ENCODE measurements at regions not wholly inside any gene's neighbourhood (a gene's known extent, or its start where the extent isn't known, plus 50 kb on each side); places are given as distances from the start of the nearest gene placed in this dataset.

DNA sequence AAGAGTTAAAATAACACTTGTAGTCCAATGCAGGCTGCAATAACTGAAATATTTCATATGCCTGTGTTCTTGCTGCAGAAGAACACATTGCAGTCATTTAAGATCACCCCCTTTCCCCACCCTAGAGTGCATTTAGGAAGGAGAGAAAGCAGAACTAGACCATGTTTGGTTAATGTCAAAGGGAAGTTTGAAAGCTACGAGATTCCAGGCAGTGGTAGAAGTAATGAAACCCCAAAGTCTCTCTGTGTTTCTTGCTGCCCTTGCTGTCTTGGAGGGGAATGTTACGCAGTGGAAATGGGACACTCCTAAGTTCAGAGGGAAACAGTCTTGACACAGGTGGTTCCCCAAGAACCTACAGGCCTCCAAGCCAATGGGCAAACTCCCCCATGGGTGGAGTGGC is 242.9 kb downstream of the PTEN start:
- no peak overlapping the region for H3K27ac ChIP-seq
- TF ChIP-seq, protein P1, sequence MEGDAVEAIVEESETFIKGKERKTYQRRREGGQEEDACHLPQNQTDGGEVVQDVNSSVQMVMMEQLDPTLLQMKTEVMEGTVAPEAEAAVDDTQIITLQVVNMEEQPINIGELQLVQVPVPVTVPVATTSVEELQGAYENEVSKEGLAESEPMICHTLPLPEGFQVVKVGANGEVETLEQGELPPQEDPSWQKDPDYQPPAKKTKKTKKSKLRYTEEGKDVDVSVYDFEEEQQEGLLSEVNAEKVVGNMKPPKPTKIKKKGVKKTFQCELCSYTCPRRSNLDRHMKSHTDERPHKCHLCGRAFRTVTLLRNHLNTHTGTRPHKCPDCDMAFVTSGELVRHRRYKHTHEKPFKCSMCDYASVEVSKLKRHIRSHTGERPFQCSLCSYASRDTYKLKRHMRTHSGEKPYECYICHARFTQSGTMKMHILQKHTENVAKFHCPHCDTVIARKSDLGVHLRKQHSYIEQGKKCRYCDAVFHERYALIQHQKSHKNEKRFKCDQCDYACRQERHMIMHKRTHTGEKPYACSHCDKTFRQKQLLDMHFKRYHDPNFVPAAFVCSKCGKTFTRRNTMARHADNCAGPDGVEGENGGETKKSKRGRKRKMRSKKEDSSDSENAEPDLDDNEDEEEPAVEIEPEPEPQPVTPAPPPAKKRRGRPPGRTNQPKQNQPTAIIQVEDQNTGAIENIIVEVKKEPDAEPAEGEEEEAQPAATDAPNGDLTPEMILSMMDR (IDR thresholded peaks at IDR 0.05): no peak
- TF ChIP-seq ZFX (IDR thresholded peaks at IDR 0.05; ENCODE audit: borderline replicate concordance): no peak

DNA sequence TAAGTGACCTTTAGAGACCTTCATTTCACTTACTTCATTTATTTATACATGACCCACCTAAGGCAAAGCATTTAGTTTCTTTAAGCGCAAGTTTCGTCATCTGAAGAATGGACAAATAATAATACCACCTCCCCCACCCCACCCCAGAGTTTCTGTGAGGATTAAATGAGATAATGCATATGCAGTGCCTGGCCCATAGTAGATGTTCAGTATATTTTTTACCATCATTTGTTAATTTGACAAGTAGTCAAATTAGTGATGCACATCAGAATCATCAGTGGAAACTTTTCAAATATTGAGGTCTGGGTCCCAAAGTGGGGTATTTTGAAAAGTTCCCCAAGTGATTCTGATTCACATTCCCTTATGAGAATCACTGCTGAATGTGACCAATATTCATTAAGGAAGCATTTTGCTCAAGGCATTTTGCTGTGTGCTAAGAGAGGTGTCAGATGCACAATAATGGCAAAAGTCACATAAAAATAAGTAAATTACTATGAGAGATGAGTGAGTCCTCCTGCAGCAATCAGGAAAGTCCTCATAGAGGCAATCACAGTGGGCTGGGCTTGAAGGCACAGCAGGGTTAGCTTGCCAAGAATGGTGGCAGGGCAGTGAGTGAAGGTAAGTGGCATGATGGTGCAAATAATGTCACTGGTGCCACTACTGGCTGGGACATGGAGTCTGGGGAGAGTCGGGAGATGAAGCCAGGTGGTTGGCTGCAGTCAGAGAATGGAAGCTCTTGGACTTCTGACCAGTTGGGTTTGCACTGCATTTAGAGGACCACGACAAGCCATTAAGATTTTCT is 244.1 kb downstream of the PTEN start:
- TF ChIP-seq ZFX (IDR thresholded peaks at IDR 0.05; ENCODE audit: borderline replicate concordance): no peak
- TF ChIP-seq, protein P1 (IDR thresholded peaks at IDR 0.05): no peak
- no peak overlapping the region for H3K27ac ChIP-seq

DNA sequence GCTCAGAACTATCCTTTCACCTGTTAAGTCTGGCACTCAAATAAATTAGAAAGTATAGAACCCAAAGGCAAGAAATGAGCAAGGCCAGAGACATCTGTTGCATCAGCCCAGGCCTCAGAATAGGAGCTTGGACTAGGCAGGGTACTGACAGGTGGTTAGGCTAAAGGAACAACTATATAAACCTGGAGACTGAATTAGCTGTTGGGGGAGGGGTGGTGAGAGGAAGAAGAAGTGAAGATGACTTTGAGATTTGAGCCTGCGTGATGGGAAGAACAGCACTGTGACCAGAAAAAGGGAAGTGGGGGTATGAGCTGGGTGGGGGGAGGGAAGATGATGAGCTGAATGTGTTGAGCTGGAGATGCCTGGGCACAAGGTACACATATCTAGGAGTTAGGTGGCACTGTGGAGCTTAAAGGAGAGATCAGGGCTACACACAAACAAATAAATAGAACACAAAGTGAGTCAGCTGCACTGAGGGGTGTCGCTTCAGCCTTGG is 244.7 kb downstream of the PTEN start:
- TF ChIP-seq, protein P1 (IDR thresholded peaks at IDR 0.05): no peak
- TF ChIP-seq ZFX (IDR thresholded peaks at IDR 0.05; ENCODE audit: borderline replicate concordance): no peak
- no peak overlapping the region for H3K27ac ChIP-seq

DNA sequence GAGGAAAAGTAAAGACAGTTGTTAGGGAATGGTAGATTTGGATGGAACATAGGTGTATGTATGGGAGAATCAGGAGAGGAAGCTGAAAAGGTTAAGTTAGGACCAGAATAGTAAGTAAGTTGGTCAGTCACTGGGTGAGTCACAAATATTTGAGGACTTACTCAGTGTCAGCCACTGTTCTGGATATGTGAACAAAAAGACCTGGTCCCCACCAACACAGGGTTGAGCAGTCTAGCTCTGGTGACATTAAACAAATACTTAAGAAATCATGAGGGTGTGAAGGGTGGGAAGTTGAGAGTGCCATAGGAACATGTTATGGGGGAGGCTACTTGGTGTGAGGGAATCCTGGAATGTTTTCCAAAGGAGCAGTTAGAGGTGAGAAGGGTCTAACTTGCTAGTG is 246.9 kb downstream of the PTEN start:
- TF ChIP-seq ZFX (IDR thresholded peaks at IDR 0.05; ENCODE audit: borderline replicate concordance): no peak
- TF ChIP-seq, protein P1 (IDR thresholded peaks at IDR 0.05): no peak
- no peak overlapping the region for H3K27ac ChIP-seq

DNA sequence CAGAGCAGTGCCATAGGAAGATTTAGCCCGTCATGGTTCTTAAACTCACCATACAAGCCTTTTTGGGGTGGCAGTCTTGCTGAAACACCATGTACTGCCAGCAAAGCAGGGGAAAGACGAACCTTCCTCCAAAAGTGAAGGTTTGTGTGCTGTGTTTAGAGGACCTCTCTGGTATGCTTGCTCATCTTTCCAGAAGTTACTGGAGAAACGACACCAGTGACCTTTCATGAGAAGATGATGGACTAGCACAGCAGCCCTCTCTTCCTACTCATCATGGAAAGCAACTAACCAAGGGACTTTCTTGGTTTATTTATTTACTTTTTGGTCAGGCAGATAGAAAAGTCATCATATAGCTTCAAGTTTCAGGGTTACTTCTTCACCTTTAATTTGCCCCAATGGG is 247.4 kb downstream of the PTEN start:
- H3K27ac ChIP-seq: no peak overlapping the region
- TF ChIP-seq, protein P1 (IDR thresholded peaks at IDR 0.05): no peak
- no peak for TF ChIP-seq ZFX (IDR thresholded peaks at IDR 0.05; ENCODE audit: borderline replicate concordance)

DNA sequence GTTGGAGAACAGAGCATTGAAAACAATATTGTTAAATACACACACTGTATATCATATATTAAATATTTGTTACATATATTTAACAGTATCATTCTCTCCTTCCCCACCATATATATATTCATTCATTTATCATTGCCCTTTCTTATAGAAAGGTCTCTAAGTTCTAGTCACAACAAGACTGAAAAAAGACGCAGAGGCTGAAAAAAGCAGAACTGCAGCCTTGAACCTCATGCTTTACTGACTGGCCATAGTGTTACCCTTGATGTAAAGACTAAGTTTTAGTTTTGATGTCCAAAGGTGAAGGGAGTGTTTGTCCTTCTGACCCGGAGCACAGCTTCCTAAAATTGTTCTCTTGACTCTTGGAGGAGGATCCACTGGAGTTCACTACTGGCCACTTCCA is 247.9 kb downstream of the PTEN start:
- TF ChIP-seq, protein P1 (IDR thresholded peaks at IDR 0.05): no peak
- TF ChIP-seq ZFX (IDR thresholded peaks at IDR 0.05; ENCODE audit: borderline replicate concordance): no peak
- H3K27ac ChIP-seq: no peak overlapping the region

DNA sequence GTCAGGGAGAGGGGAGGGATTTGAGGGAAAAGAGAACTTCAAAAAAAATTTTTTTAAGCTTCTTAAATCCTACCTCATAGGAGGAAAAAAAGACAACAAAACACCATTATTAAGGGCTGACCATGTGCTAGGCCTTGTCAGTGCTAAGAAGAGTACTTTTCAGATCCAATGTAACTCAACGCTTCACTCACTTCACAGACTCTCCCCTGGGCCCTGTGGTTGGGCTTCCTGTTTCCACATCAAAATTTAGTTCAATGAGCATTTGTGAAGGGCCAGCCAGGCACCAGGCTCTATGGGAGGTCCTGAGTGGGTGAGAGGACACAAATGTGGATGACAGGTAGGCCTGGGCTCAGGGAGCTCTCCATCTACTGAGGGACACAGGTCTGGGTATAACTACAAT is 249.8 kb downstream of the PTEN start:
- no peak overlapping the region for H3K27ac ChIP-seq

More for the DNA sequence above, 249.8 kb downstream of the PTEN start:
- TF ChIP-seq, protein P1 (IDR thresholded peaks at IDR 0.05): no peak
- TF ChIP-seq ZFX (IDR thresholded peaks at IDR 0.05; ENCODE audit: borderline replicate concordance): no peak

Data from 22Rv1 (cell line).